Left ventricle myocardium inferior (tissue), 1 donor: ENCODE measurements at regions not wholly inside any gene's neighbourhood (a gene's known extent, or its start where the extent isn't known, plus 50 kb on each side); places are given as distances from the start of the nearest gene placed in this dataset.

Experiments used
- DNase-seq: peaks from one replicate; pipeline ENCODE4 v3.0.0-alpha.2; 2020
- H3K27ac ChIP-seq: fragments of 200-600 bp; replicated peaks from 2 replicates; pipeline ENCODE4 v1.8.0; 2021
- H3K27me3 ChIP-seq: fragments of 200-600 bp; 2 replicates; pipeline ENCODE4 v1.8.0; 2021; ENCODE audit warnings: low read depth
- H3K36me3 ChIP-seq: fragments of 200-600 bp; 2 replicates; pipeline ENCODE4 v1.8.0; 2021
- H3K4me1 ChIP-seq: fragments of 200-600 bp; 2 replicates; pipeline ENCODE4 v1.8.0; 2021
- H3K4me3 ChIP-seq: fragments of 200-600 bp; 2 replicates; pipeline ENCODE4 v1.8.0; 2021; ENCODE audit warnings: mild to moderate bottlenecking, moderate library complexity
- H3K9me3 ChIP-seq: fragments of 200-600 bp; replicated peaks from 2 replicates; pipeline ENCODE4 v1.8.0; 2021
- intact Hi-C: fragments of 100-400 bp; cut with micrococcal nuclease; formaldehyde crosslinking; loops from one replicate; pipeline ENCODE4 v1.11.0; 2022
- TF ChIP-seq, protein P1 (sequence below): fragments of 200-600 bp; IDR thresholded peaks from 2 replicates; pipeline ENCODE4 v1.8.0; 2021; ENCODE audit warnings: antibody characterized with exemption, mild to moderate bottlenecking, borderline replicate concordance
- donor health status: DM: no; HTN: yes; CAD: no; lungs with severe emphysema.

DNA sequence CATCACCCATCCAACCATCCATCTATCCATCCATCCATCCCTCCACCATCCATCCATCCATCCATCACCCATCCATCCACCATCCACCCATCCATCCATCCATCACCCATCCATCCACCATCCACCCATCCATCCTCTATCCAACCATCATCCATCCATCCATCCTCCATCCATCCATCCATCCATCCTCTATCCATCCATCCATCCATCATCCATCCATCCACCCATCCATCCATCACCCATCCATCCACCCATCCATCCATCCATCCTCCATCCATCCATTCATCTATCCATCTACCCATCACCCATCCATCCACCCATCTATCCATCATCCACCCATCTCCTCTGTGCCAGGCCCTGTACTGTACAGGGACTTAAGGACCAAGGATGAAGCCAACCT is 62.2 kb upstream of the WNT11 start:
- Histone ChIP-seq H3K4me1 (peaks cover 17% of the 10 kb centered on the region), H3K9me3 (peaks cover 2% of the 10 kb centered on the region), H3K36me3 (no peaks in the 10 kb centered on the region), H3K4me3 (no peak overlapping the region), H3K27me3 (no peaks in the 10 kb centered on the region), H3K27ac (no peak overlapping the region)
- no peak for DNase-seq
- intact Hi-C loops, result no loop called here
- TF ChIP-seq, protein P1, sequence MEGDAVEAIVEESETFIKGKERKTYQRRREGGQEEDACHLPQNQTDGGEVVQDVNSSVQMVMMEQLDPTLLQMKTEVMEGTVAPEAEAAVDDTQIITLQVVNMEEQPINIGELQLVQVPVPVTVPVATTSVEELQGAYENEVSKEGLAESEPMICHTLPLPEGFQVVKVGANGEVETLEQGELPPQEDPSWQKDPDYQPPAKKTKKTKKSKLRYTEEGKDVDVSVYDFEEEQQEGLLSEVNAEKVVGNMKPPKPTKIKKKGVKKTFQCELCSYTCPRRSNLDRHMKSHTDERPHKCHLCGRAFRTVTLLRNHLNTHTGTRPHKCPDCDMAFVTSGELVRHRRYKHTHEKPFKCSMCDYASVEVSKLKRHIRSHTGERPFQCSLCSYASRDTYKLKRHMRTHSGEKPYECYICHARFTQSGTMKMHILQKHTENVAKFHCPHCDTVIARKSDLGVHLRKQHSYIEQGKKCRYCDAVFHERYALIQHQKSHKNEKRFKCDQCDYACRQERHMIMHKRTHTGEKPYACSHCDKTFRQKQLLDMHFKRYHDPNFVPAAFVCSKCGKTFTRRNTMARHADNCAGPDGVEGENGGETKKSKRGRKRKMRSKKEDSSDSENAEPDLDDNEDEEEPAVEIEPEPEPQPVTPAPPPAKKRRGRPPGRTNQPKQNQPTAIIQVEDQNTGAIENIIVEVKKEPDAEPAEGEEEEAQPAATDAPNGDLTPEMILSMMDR, result no peak

GRCh38 chr11:76267556-76267955 is 61.3 kb upstream of the WNT11 start:
- intact Hi-C loops, result no loop called here
- H3K4me3 ChIP-seq, result no peak overlapping the region
- DNase-seq, result no peak
- no peaks in the 10 kb centered on the region for H3K27me3 ChIP-seq
- H3K9me3 ChIP-seq, result no peaks in the 10 kb centered on the region
- TF ChIP-seq, protein P1, result no peak
- no peaks in the 10 kb centered on the region for H3K36me3 ChIP-seq
- H3K4me1 ChIP-seq, result peaks cover 17% of the 10 kb centered on the region
- H3K27ac ChIP-seq, result no peak overlapping the region

- Histone ChIP-seq H3K9me3 (no peaks in the 10 kb centered on the region), H3K4me1 (peaks cover 17% of the 10 kb centered on the region), H3K4me3 (no peak overlapping the region), H3K27ac (peak overlapping the region; percentile 11), H3K27me3 (no peaks in the 10 kb centered on the region), H3K36me3 (no peaks in the 10 kb centered on the region)
- DNase-seq, result no peak
- intact Hi-C loops, result no loop called here
- TF ChIP-seq, protein P1, result no peak
Measured at GRCh38 chr11:76266286-76267100, 60.2 kb upstream of the WNT11 start.

DNA sequence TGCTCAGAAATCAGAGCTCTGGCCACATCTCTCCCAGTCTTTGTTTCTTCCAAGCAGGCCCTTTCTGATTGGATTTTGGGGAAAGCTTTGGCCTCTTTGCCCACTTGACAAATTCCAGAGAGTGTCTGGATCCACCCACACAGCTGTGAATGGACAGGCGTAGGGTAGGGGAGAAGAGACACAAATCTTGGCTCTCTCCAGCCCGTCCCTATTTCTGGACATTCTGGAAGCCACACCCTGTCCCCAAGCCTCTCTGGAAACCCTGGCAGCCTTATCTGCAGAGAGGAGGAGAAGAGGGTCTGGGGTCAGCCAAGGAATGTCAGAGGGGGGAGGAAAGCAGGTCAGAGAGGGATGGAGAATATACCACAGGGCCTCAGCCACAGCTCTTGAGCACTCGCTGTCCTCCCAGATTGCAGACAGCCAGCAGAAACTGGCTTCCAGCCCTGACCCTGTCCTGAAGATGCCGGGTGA is 59.5 kb upstream of the WNT11 start:
- peaks cover 17% of the 10 kb centered on the region for H3K4me1 ChIP-seq
- DNase-seq, result no peak

GRCh38 chr11:76263657-76264056 is 57.4 kb upstream of the WNT11 start:
- intact Hi-C loops, result no loop called here
- H3K36me3 ChIP-seq, result no peaks in the 10 kb centered on the region
- H3K4me3 ChIP-seq, result no peak overlapping the region
- H3K27ac ChIP-seq, result no peak overlapping the region
- no peak for DNase-seq
- peaks cover 17% of the 10 kb centered on the region for H3K4me1 ChIP-seq
- no peaks in the 10 kb centered on the region for H3K27me3 ChIP-seq
- TF ChIP-seq, protein P1, result no peak
- H3K9me3 ChIP-seq, result no peaks in the 10 kb centered on the region

More for the DNA sequence above, 59.5 kb upstream of the WNT11 start:
- H3K27me3 ChIP-seq, result no peaks in the 10 kb centered on the region
- TF ChIP-seq, protein P1, result no peak
- no peaks in the 10 kb centered on the region for H3K36me3 ChIP-seq
- H3K9me3 ChIP-seq, result no peaks in the 10 kb centered on the region
- no peak overlapping the region for H3K4me3 ChIP-seq
- H3K27ac ChIP-seq, result peak overlapping the region; percentile 11
- intact Hi-C loops, result no loop called here
